GM21737 (cell line): ENCODE measurements at regions not wholly inside any gene's neighbourhood (a gene's known extent, or its start where the extent isn't known, plus 50 kb on each side); places are given as distances from the start of the nearest gene placed in this dataset.

Experiments
- ATAC-seq: cut with Tn5 transposase; IDR thresholded peaks from one replicate; pipeline ENCODE4 v1.9.1; 2021; ENCODE audit warnings: mild to moderate bottlenecking, moderate library complexity; ENCODE audit not compliant: unreplicated experiment

- ATAC-seq, result no peak
Observed at GRCh38 chr9:107650995-107651394, 161.4 kb upstream of the KLF4 start.

DNA sequence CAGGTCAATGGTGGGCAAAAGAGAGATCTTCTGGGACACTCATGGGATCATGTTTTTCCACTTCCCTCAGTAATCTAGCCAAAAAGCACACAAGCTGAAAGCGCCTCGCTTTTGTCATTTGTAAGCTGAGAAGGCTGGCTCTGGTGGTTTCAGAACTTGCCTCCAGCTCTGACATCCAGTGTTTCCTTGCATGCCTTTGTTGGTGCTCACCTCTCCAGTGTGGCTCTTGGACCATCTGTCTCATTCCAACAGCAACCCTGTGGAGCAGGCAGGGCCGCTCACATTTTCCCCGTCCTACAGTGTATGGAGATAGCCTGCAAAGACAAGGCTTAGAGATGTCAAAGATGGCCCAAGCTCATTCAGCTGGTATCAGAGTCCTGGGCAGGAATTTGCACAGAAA lies 160.8 kb upstream of the KLF4 start:
- no peak for ATAC-seq

DNA sequence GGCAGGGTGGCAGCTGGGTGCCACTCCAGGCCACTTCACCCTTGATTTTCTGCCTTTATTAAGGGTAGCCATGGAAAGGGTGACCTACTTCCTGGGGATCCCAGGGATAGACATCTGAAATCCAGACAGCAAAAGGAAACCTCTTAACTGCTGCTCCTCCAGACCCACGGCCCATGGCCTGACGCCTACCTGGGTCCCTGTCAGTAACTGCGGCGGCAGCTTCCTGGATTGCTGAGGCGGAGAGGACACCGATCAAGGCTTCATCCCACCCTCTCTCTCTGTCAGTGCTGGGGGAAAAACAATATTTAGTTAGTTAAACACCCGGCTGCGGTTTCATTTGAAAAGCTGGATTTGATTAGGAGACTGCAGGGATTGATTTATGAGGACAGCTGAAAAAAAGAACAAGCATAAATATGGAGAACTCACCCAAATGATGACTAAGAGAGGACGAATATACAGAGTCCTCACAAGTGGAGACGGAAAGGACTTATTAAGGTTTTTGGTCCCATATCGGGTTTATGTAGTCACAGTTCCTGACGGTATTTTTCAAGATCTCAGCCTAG lies 158.7 kb upstream of the KLF4 start:
- no peak for ATAC-seq

DNA sequence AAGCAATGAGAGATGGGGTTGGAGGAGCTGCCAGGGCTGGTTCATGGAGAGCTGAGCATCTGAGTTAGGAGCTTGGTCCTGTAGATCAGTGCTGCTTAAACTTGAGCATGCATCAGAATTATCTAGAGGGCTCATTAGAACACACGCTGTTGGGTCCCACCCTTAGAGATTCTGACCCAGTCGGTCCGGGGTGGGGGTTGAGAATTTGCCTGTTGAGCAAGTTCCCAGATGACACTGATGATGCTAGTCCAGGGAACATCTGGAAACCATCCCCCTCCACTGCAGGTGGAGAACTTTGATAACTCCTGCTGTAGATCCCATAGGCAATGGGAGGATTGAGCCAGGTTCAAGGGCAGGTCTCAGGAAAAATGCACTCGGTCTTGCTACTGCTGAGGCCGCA lies 158.0 kb upstream of the KLF4 start:
- ATAC-seq, result no peak

DNA sequence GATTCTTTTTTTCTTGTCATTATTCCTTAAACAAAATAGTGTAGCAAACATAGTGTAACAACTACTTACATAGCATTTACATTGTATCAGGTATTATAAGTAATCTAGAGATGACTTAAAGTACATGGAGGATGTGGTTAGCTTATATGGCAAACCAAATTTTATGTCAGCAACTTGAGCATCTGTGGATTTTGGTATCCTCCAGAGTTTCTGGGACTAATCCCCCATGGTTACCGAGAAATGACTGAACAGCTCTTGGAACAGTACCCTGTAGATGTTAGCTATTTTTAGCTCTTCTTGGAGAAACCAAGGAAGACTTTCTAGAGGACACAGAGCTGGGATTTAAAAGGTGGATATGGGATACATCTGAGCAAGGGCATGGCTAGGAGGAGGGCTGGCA lies 157.6 kb upstream of the KLF4 start:
- ATAC-seq, result no peak

DNA sequence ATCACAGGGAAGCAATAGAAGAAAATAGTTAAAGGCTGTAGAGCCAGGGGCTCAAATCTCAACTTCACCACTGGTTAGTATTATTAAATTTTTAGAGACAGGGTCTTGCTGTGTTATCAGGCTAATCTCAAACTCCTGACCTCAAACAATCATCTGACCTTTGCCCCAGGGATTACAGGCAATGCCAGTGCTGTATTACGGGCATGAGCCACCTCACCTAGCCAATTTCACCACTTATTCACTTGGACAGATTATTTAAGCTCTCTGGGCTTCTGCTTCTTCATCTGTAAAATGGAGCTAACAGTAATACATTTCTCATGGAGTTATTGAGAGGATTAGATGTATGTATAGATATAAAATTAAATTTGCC lies 155.9 kb upstream of the KLF4 start:
- ATAC-seq, result no peak

- no peak for ATAC-seq
Observed at GRCh38 chr9:107644733-107645463, 155.3 kb upstream of the KLF4 start.

GRCh38 chr9:107639426-107639825 lies 149.9 kb upstream of the KLF4 start:
- ATAC-seq, result no peak

- ATAC-seq, result no peak
Observed at GRCh38 chr9:107638521-107639310, 149.1 kb upstream of the KLF4 start.

DNA sequence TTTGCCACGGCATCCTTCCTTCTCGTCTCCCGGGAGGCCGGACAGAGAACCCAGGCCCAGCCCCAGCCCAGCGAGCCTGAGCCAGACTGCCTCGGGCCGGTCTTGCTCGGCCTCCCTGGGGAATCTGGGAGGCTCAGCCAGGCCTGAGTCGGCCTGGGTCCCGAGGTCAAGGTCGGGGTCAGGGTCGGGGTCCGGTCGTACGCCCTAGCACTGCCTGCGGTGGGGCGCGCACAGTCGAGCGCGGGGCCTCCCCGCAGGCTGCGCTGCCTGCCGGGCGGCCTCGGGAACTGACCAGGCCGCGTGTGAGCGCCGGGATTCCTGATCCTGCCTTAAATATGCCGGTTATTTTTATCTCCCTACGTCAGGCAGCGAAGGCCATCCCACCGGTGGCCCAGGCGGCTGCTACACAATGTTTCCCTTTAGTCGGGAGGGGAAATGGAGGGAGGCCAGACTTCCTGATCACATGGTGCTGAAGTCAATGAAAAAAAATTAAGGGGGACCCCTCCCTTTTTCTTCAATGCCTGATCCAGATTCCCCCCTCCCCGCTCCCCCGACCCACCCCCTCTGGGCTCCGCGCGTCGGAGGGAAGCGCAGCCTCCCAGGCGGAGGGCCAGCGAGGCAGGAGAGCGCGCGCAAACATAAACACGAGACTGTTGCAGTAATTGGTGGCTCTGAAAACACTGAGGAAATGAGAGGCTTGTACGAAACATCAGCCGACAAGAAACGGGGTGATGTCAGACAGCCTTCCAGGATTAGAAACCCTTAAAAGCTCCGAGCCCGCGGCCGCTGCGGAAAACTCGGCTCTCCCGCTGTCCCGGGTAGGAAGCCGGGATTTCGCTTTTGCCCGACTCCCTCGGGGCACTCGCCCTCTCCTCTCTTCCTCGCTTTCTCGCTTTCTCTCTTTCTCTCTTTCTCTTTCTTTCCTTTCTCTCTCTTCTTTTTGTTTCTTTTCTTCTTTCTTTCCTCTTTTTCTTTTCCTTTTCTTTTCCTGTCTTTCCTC lies 148.2 kb upstream of the KLF4 start:
- ATAC-seq, result no peak

DNA sequence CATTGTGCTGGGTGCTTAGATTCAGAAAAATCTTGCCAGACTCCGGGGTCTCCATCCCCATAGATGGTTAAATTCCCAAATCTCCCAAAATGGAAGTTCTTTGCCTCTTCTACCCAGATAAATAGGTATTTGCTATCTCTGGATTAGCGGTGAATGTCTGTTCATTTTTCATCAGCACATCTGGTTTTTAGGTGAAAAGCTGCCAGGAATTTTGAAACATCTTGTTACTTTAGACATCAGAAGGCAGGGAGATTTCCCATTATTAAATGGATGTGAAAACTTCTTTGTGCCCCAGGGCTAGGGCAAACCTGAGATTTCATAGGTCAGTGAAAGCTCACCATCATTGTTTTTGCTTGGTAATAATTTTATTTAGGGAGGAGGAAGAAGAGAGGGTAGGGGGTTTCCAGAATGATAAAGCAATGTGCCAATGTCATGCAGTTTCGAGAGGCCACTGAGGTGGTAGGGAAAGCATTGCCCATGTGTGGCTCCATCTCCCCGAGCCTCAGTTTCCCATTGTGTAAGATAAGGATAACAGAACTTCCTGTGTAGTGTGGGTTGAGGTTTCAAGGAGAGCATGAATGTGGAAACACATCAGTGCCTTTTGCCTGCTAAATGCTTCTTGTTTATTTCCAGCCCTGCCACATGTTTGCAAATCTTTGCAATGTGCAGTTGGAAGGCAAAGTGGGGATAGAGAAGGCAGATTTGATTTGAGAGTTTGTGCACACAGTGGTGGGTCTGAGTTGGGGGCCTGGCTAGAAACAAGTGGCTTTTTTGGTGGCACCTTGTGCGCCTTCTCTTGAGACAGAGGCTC lies 147.2 kb upstream of the KLF4 start:
- ATAC-seq, result no peak

DNA sequence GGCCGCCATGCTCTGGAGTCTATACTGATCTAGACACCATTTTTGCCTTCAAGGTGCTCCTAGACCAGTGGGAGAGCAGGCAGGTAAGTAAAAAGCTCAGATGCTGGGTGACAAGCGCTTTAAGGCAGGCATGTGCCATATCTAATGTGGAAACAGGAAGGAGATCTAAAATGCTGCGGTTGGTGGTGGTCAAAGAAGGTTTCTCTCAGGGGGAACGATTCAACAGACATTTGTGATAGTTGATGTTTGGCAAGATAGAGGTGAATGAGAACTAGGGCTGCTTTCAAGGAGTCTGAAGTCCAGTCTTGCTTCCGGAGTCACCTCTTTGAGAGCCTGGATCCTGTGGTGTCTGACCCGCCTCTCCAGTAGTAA lies 146.2 kb upstream of the KLF4 start:
- ATAC-seq, result no peak

- no peak for ATAC-seq
Observed at GRCh38 chr9:107635101-107635802, 145.7 kb upstream of the KLF4 start.

DNA sequence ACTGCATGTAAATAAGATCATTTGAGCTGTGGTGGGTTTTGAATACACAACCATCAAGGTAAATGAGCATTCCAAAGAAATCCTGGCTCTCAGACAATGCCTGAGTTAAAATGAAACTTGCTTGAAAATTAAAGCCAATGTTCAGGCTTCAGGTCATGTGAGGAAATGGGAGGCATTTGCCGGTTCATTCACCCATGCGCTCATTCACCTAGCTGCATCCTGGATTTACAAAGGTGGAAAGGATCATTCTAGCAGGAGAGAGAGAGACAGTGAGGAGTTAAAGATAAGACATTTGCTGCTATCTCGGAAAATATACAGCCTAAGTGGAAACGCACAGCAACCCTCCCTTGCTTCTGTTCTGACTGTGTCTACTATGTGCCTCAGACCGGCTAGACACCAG lies 143.8 kb upstream of the KLF4 start:
- ATAC-seq, result no peak

DNA sequence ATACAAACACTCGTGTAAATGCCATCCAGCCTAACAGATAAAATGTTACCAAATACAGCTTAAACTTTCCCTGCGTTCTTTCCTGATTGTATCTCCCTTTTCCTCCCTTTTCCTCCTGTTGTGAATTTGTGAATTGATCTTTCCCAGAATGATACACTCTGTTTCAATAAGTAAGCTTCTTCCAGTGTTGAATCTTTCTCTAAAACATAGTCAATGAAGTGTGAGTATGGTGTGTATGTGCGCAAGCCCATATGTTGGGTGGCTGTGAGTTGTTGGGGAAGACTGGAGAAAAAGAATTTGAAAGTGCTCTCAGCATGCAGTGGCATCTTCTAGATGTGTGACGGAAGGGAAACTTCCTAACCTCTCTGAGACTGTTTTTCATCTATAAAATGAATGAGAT lies 143.1 kb upstream of the KLF4 start:
- ATAC-seq, result no peak

- ATAC-seq, result no peak
Observed at GRCh38 chr9:107632216-107632615, 142.6 kb upstream of the KLF4 start.

GRCh38 chr9:107631788-107632187 lies 142.2 kb upstream of the KLF4 start:
- ATAC-seq, result no peak

DNA sequence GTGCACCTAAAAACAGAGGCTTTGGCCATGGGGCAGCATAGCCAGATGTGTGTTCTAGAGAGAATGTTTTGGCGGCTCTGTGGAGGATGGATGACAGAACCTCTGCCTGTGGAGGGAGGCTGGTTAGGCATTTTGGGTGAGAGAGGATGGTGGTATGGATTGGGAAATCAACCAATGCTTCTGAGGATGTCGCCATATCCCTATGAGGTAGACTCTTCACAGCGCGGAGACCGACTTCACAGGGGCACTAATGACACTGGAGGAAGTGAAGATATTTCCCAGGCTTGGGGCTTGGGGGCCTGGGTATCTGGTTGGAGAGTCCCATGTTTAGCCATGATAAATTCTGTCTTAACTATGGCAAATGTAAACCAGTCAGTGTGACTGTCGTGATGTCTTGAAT lies 140.6 kb upstream of the KLF4 start:
- no peak for ATAC-seq

- no peak for ATAC-seq
Observed at GRCh38 chr9:107628444-107628843, 138.9 kb upstream of the KLF4 start.

- no peak for ATAC-seq
Observed at GRCh38 chr9:107627781-107628180, 138.2 kb upstream of the KLF4 start.
